Liver (tissue), 8 donors: ENCODE measurements at regions not wholly inside any gene's neighbourhood (a gene's known extent, or its start where the extent isn't known, plus 50 kb on each side); places are given as distances from the start of the nearest gene placed in this dataset.

Experiments used
- DNase-seq: peaks from one replicate; pipeline ENCODE4 v3.0.0-alpha.2; 2017; ENCODE audit warnings: low spot score
- H3K27ac ChIP-seq, 2 donors: one replicate each; pipeline ENCODE4 v1.7.0; 2013; ENCODE audit warnings: inconsistent platforms in 2 of 2, low read length in 2 of 2, control low read depth in 1 of 2, low read depth in 1 of 2, mild to moderate bottlenecking in 1 of 2
- H3K27me3 ChIP-seq, 4 donors: one replicate each; pipeline versions ENCODE4 v1.6.1 to v1.7.0; 2013; ENCODE audit warnings: low read length in 3 of 4, inconsistent platforms in 1 of 4, mild to moderate bottlenecking in 1 of 4, moderate library complexity in 1 of 4; ENCODE audit not compliant: control insufficient read depth in 4 of 4, insufficient read depth in 4 of 4
- H3K36me3 ChIP-seq, 4 donors: one replicate each; pipeline versions ENCODE4 v1.6.1 to v1.7.0; 2013; ENCODE audit warnings: low read length in 3 of 4, mild to moderate bottlenecking in 3 of 4, low read depth in 1 of 4, moderate library complexity in 1 of 4; ENCODE audit not compliant: control insufficient read depth in 4 of 4, insufficient read depth in 3 of 4
- H3K4me1 ChIP-seq, 4 donors: one replicate each; pipeline versions ENCODE4 v1.6.1 to v1.7.0; 2013; ENCODE audit warnings: low read length in 3 of 4, mild to moderate bottlenecking in 3 of 4, moderate library complexity in 1 of 4; ENCODE audit not compliant: control insufficient read depth in 4 of 4, insufficient read depth in 4 of 4
- H3K4me3 ChIP-seq, 3 donors: one replicate each; pipeline versions ENCODE4 v1.6.1 to v1.7.0; 2013; ENCODE audit warnings: low read length in 3 of 3, control low read depth in 1 of 3, low read depth in 1 of 3, mild to moderate bottlenecking in 1 of 3
- H3K9ac ChIP-seq, 2 donors: one replicate each; pipeline ENCODE4 v1.7.0; 2013; ENCODE audit warnings: low read length in 2 of 2, mild to moderate bottlenecking in 2 of 2, moderate library complexity in 2 of 2, control low read depth in 1 of 2, low read depth in 1 of 2
- H3K9me3 ChIP-seq, 4 donors: one replicate each; pipeline versions ENCODE4 v1.6.1 to v1.7.0; 2013; ENCODE audit warnings: low read length in 3 of 4; ENCODE audit not compliant: control insufficient read depth in 4 of 4
- EGR1 ChIP-seq, 2 donors: IDR thresholded peaks; 2 replicates each; pipeline ENCODE4 v1.6.1; 2016 to 2018; ENCODE audit warnings: antibody characterized with exemption in 2 of 2, low read depth in 2 of 2
- FOXA2 ChIP-seq: IDR thresholded peaks from 2 replicates; pipeline ENCODE4 v1.6.1; 2016; ENCODE audit warnings: antibody characterized with exemption
- GABPA ChIP-seq, 2 donors: IDR thresholded peaks in 1 of 2; conservative IDR thresholded peaks in 1 of 2; 2 replicates each; pipeline ENCODE4 v1.6.1; 2016; ENCODE audit warnings: antibody characterized with exemption in 2 of 2, mild to moderate bottlenecking in 1 of 2, moderate library complexity in 1 of 2
- HNF4A ChIP-seq, 2 donors: conservative IDR thresholded peaks; 2 replicates each; pipeline ENCODE4 v1.6.1; 2016; ENCODE audit warnings: antibody characterized with exemption in 2 of 2, mild to moderate bottlenecking in 2 of 2
- JUND ChIP-seq, 2 donors: IDR thresholded peaks; 2 replicates each; pipeline ENCODE4 v1.6.1; 2016; ENCODE audit warnings: antibody characterized with exemption in 2 of 2
- MAX ChIP-seq: IDR thresholded peaks from 2 replicates; pipeline ENCODE4 v1.6.1; 2016; ENCODE audit warnings: antibody characterized with exemption
- NR2F2 ChIP-seq: IDR thresholded peaks from 2 replicates; pipeline ENCODE4 v1.6.1; 2016; ENCODE audit warnings: antibody characterized with exemption
- RAD21 ChIP-seq, 2 donors: IDR thresholded peaks; 2 replicates each; pipeline ENCODE4 v1.6.1; 2016; ENCODE audit warnings: antibody characterized with exemption in 2 of 2, mild to moderate bottlenecking in 2 of 2
- RXRA ChIP-seq, 2 donors: IDR thresholded peaks; 2 replicates each; pipeline ENCODE4 v1.6.1; 2017 to 2018; ENCODE audit warnings: antibody characterized with exemption in 2 of 2, mild to moderate bottlenecking in 1 of 2
- SP1 ChIP-seq: IDR thresholded peaks from 2 replicates; pipeline ENCODE4 v1.6.1; 2018; ENCODE audit warnings: antibody characterized with exemption, mild to moderate bottlenecking
- TAF1 ChIP-seq: conservative IDR thresholded peaks from 2 replicates; pipeline ENCODE4 v1.6.1; 2016; ENCODE audit warnings: antibody characterized with exemption, mild to moderate bottlenecking
- YY1 ChIP-seq: IDR thresholded peaks from 2 replicates; pipeline ENCODE4 v1.6.1; 2016; ENCODE audit warnings: antibody characterized with exemption, mild to moderate bottlenecking
- WGBS: extraction: QIAGEN DNeasy Blood & Tissue Kit; methylation state at CpG from one replicate; pipeline ENCODE4 v1.1.7; 2013; 5-methylcytosine and 5-hydroxymethylcytosine counted together
- TF ChIP-seq, protein P1 (sequence below): IDR thresholded peaks from 2 replicates; pipeline ENCODE4 v1.6.1; 2016; ENCODE audit warnings: antibody characterized with exemption
- TF ChIP-seq, protein P2 (sequence below): IDR thresholded peaks from 2 replicates; pipeline ENCODE4 v1.6.1; 2016; ENCODE audit warnings: antibody characterized with exemption, mild to moderate bottlenecking
- TF ChIP-seq, protein P3 (sequence below): IDR thresholded peaks from 2 replicates; pipeline ENCODE4 v1.6.1; 2016; ENCODE audit warnings: antibody characterized with exemption
- TF ChIP-seq, protein P4 (sequence below): fragments of 150-350 bp; IDR thresholded peaks from 2 replicates; pipeline ENCODE4 v1.5.1; 2017; ENCODE audit warnings: improper control_type of control experiment, low read depth, low read length; ENCODE audit not compliant: missing input control
- donor health status: healthy.
- donor health status: healthy.
- donor health status: healthy.
- donor health status: healthy.
- donor health status: healthy.

GRCh38 chr1:195005338-195005737, 1602.9 kb downstream of the KCNT2 start:
- Histone ChIP-seq H3K9me3 (no peaks in the 10 kb centered on the region), H3K4me3 (no peak overlapping the region), H3K36me3 (no peaks in the 10 kb centered on the region), H3K9ac (no peak overlapping the region), H3K27me3 (no peaks in the 10 kb centered on the region), H3K4me1 (no peaks in the 10 kb centered on the region), H3K27ac (no peak overlapping the region)
- no peak for DNase-seq
- WGBS = 18% methylated on average over 3 of the region's 3 CpGs
- TF ChIP-seq, protein P1, sequence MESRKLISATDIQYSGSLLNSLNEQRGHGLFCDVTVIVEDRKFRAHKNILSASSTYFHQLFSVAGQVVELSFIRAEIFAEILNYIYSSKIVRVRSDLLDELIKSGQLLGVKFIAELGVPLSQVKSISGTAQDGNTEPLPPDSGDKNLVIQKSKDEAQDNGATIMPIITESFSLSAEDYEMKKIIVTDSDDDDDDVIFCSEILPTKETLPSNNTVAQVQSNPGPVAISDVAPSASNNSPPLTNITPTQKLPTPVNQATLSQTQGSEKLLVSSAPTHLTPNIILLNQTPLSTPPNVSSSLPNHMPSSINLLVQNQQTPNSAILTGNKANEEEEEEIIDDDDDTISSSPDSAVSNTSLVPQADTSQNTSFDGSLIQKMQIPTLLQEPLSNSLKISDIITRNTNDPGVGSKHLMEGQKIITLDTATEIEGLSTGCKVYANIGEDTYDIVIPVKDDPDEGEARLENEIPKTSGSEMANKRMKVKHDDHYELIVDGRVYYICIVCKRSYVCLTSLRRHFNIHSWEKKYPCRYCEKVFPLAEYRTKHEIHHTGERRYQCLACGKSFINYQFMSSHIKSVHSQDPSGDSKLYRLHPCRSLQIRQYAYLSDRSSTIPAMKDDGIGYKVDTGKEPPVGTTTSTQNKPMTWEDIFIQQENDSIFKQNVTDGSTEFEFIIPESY = no peak
- no peak for TF ChIP-seq GABPA (IDR thresholded peaks at IDR 0.05 in 1 of 2, conservative IDR thresholded peaks at IDR 0.05 in 1 of 2)
- TF ChIP-seq NR2F2 = no peak
- no peak for TF ChIP-seq EGR1 (IDR thresholded peaks at IDR 0.05; ENCODE audit: low read depth in 2 of 2)
- TF ChIP-seq JUND (IDR thresholded peaks at IDR 0.05) = no peak
- TF ChIP-seq HNF4A (conservative IDR thresholded peaks at IDR 0.05) = no peak

- whole genome bisulfite sequencing = 76% methylated on average over 2 of the region's 2 CpGs
Measured at GRCh38 chr1:194990483-194990882, 1617.8 kb downstream of the KCNT2 start.

GRCh38 chr1:194975913-194976312, 1632.3 kb downstream of the KCNT2 start:
- Histone ChIP-seq H3K36me3 (no peaks in the 10 kb centered on the region), H3K4me3 (no peak overlapping the region), H3K4me1 (no peaks in the 10 kb centered on the region), H3K27ac (no peak overlapping the region), H3K9ac (no peak overlapping the region), H3K27me3 (no peaks in the 10 kb centered on the region), H3K9me3 (no peaks in the 10 kb centered on the region)
- DNase-seq = no peak
- TF ChIP-seq RAD21 (IDR thresholded peaks at IDR 0.05) (no peak), SP1 (no peak), FOXA2 (no peak), TAF1 (no peak), YY1 (no peak), NR2F2 (no peak), HNF4A (conservative IDR thresholded peaks at IDR 0.05) (no peak), JUND (IDR thresholded peaks at IDR 0.05) (no peak), GABPA (IDR thresholded peaks at IDR 0.05 in 1 of 2, conservative IDR thresholded peaks at IDR 0.05 in 1 of 2) (no peak), RXRA (IDR thresholded peaks at IDR 0.05) (no peak), MAX (no peak)
- TF ChIP-seq, protein P2, sequence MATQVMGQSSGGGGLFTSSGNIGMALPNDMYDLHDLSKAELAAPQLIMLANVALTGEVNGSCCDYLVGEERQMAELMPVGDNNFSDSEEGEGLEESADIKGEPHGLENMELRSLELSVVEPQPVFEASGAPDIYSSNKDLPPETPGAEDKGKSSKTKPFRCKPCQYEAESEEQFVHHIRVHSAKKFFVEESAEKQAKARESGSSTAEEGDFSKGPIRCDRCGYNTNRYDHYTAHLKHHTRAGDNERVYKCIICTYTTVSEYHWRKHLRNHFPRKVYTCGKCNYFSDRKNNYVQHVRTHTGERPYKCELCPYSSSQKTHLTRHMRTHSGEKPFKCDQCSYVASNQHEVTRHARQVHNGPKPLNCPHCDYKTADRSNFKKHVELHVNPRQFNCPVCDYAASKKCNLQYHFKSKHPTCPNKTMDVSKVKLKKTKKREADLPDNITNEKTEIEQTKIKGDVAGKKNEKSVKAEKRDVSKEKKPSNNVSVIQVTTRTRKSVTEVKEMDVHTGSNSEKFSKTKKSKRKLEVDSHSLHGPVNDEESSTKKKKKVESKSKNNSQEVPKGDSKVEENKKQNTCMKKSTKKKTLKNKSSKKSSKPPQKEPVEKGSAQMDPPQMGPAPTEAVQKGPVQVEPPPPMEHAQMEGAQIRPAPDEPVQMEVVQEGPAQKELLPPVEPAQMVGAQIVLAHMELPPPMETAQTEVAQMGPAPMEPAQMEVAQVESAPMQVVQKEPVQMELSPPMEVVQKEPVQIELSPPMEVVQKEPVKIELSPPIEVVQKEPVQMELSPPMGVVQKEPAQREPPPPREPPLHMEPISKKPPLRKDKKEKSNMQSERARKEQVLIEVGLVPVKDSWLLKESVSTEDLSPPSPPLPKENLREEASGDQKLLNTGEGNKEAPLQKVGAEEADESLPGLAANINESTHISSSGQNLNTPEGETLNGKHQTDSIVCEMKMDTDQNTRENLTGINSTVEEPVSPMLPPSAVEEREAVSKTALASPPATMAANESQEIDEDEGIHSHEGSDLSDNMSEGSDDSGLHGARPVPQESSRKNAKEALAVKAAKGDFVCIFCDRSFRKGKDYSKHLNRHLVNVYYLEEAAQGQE = no peak
- TF ChIP-seq, protein P3, sequence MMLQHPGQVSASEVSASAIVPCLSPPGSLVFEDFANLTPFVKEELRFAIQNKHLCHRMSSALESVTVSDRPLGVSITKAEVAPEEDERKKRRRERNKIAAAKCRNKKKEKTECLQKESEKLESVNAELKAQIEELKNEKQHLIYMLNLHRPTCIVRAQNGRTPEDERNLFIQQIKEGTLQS = no peak
- TF ChIP-seq, protein P4, sequence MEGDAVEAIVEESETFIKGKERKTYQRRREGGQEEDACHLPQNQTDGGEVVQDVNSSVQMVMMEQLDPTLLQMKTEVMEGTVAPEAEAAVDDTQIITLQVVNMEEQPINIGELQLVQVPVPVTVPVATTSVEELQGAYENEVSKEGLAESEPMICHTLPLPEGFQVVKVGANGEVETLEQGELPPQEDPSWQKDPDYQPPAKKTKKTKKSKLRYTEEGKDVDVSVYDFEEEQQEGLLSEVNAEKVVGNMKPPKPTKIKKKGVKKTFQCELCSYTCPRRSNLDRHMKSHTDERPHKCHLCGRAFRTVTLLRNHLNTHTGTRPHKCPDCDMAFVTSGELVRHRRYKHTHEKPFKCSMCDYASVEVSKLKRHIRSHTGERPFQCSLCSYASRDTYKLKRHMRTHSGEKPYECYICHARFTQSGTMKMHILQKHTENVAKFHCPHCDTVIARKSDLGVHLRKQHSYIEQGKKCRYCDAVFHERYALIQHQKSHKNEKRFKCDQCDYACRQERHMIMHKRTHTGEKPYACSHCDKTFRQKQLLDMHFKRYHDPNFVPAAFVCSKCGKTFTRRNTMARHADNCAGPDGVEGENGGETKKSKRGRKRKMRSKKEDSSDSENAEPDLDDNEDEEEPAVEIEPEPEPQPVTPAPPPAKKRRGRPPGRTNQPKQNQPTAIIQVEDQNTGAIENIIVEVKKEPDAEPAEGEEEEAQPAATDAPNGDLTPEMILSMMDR = no peak
- WGBS = 83% methylated on average over 1 of the region's 1 CpG

More at GRCh38 chr1:194990483-194990882, 1617.8 kb downstream of the KCNT2 start:
- no peak for DNase-seq
- Histone ChIP-seq H3K9me3 (no peaks in the 10 kb centered on the region), H3K4me3 (no peak overlapping the region), H3K4me1 (no peaks in the 10 kb centered on the region), H3K9ac (no peak overlapping the region), H3K27ac (no peak overlapping the region), H3K36me3 (no peaks in the 10 kb centered on the region), H3K27me3 (no peaks in the 10 kb centered on the region)
- TF ChIP-seq, protein P1 = no peak
- no peak for TF ChIP-seq TAF1
